GM13977 (cell line): ENCODE measurements at regions not wholly inside any gene's neighbourhood (a gene's known extent, or its start where the extent isn't known, plus 50 kb on each side); places are given as distances from the start of the nearest gene placed in this dataset.

ENCODE experiments used
- DNase-seq: peaks from one replicate; pipeline ENCODE4 v3.0.0; 2012; ENCODE audit warnings: low spot score
- CTCF ChIP-seq: IDR thresholded peaks from 2 replicates; pipeline ENCODE4 v1.5.1; 2012; ENCODE audit warnings: mild to moderate bottlenecking, control low read depth; ENCODE audit not compliant: insufficient read depth; ENCODE audit errors: extremely low read depth, missing control alignments
- in situ Hi-C: fragments of 300-500 bp; cut with MboI; formaldehyde crosslinking; loops from one replicate; pipeline ENCODE4 v1.12.0; 2022; ENCODE audit warnings: low sequenced_read_pairs, low pct_unique_long_range_greater_than_20kb, mixed read lengths, inconsistent platforms; ENCODE audit not compliant: unreplicated experiment

DNA sequence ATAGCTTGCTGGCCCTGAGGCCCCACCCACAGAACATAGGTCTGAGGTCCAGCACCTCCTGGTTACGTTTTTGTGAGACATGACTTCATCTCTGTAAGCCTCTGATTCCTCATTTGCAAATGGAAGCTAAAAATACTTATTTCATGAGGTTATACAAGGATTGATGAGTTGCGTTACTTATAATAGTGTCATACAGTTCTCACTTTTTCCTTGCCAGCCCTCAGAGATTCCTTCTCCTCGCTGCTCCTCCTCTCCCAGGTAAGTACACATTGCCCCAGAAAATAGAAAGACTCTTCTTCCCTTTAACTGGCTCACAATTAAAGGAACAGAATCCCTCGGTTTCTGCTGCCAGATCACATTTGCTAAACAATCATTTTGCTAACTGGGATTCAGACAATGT lies 739.2 kb downstream of the VRK1 start:
- no peak for TF ChIP-seq CTCF
- DNase-seq, result no peak
- in situ Hi-C loops, result no loop called here

DNA sequence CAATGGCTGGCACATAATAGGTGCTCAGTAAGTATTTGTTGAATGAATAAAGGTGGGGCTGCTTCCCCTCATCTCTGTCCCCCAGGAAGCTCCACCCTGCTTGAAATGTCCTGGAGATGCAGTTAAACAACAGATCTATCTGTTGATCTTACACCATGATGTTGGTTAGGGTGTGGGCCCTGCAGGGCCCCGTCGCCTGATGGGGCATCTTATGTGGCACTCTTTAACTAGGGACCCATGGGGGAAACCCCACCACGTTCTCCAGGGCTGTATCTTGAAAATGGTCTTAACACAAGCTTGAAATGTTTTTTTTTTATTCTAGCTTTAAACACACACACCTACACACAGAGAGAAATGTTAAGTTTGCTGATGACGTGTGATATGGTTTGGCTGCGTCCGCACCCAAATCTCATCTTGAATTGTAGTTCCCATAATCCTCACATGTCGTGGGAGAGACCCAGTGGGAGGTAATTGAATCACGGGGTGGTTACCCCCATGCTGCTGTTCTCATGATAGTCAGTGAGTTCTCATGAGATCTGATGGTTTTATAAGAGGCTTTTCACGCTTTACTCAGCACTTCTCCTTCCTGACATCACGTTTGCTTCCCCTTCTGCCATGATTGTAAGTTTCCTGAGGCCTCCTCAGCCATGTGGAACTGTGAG lies 741.7 kb downstream of the VRK1 start:
- no peak for DNase-seq
- no peak for TF ChIP-seq CTCF
- in situ Hi-C loops, result no loop called here

- in situ Hi-C loops, result no loop called here
- TF ChIP-seq CTCF, result no peak
- no peak for DNase-seq
Observed at GRCh38 chr14:97539411-97539795, 742.2 kb downstream of the VRK1 start.

DNA sequence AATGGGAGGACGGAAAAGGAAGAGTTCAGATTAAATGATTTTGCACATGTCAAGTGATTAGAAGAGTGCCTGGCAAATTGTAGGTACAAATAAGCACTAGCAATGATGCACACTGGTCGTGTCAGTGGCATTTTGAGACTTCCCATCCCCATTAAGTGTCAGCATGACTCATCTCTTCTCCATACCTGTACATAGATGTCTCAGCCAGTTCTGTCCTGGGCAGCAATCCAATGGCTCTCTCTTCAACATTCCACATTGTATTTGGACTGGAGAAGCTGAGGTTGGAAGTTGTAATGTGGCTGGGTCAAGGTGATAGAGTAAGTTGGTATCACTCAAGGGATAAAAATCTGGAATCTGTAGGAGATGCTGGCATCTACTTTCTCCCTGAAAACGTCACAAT lies 742.7 kb downstream of the VRK1 start:
- in situ Hi-C loops, result no loop called here
- DNase-seq, result no peak
- TF ChIP-seq CTCF, result no peak

DNA sequence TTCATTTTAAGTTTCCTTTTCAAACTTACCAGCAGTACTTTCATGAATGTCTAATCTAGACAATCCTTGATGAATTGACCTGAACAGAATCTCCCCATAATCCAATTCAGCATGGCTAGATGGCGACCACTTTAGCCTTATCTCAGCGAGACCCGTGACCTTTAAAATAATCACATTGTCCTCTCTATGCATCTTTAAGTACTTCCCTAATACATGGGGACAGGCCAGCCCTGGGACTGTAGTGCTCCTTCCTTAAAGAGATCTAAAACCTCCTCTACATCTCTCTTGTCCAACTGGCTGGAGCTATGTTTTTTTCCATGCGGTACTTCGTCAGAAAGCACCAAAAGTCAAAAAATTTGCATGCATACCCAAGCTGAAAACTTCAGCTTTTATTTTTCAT lies 746.0 kb downstream of the VRK1 start:
- no peak for DNase-seq
- no peak for TF ChIP-seq CTCF
- in situ Hi-C loops, result no loop called here

DNA sequence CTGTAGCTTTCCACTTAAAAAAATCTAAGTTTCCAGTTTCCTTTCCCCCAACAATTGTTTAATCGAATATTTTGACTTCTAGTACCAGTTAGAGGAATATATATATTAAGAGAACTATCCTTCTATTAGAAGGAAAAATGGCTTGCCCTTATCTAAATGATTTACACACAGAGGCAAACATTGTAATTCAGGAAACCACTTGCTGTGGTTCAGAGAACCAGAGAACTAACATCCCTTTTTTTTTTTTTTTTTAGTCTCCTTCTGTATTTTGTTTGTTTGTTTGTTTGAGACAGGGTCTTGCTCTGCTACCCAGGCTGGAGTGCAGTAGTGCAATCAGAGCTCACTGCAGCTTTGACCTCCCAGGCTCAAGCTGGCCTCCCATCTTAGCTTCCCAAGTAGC lies 746.6 kb downstream of the VRK1 start:
- no peak for DNase-seq
- no peak for TF ChIP-seq CTCF
- in situ Hi-C loops, result no loop called here

DNA sequence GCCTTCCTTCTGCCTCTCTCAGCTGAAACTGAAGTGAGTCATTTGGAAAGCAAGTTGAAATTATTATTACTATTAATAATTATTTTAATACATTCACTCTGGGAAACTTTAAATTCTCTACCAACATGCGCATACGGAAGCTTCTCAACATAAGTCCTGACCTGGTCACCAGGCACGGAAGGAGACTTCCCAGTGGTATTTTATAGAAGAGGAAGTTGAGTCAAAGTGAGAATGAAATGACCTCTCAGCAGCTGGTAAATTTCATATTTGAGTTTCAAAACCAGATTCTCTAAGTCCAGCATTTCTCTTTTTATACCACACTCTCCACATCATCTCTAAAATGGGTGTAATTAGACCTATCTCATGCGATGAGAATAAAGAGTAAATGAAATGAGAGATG lies 747.4 kb downstream of the VRK1 start:
- DNase-seq, result no peak
- no peak for TF ChIP-seq CTCF
- in situ Hi-C loops, result no loop called here
